Endothelial cell (in vitro differentiated cells): ENCODE measurements at regions not wholly inside any gene's neighbourhood (a gene's known extent, or its start where the extent isn't known, plus 50 kb on each side); places are given as distances from the start of the nearest gene placed in this dataset.

Experiments used
- DNase-seq: peaks from one replicate; pipeline ENCODE4 v3.0.0; 2021; ENCODE audit warnings: low spot score
- H3K27ac Mint-ChIP-seq: one replicate; pipeline ENCODE4 v1.8.0; 2021; ENCODE audit warnings: mixed read lengths, inconsistent platforms; ENCODE audit not compliant: unreplicated experiment
- H3K27me3 Mint-ChIP-seq: one replicate; pipeline ENCODE4 v1.8.0; 2021; ENCODE audit warnings: mild to moderate bottlenecking, moderate library complexity, mixed read lengths, inconsistent platforms; ENCODE audit not compliant: unreplicated experiment
- H3K36me3 Mint-ChIP-seq: one replicate; pipeline ENCODE4 v1.8.0; 2021; ENCODE audit warnings: mild to moderate bottlenecking, low read depth, mixed read lengths, inconsistent platforms; ENCODE audit not compliant: unreplicated experiment
- H3K4me1 Mint-ChIP-seq: one replicate; pipeline ENCODE4 v1.8.0; 2021; ENCODE audit warnings: mild to moderate bottlenecking, mixed read lengths, inconsistent platforms; ENCODE audit not compliant: unreplicated experiment
- H3K4me3 Mint-ChIP-seq: one replicate; pipeline ENCODE4 v1.8.0; 2021; ENCODE audit warnings: mild to moderate bottlenecking, mixed read lengths, inconsistent platforms; ENCODE audit not compliant: unreplicated experiment
- H3K9me3 Mint-ChIP-seq: one replicate; pipeline ENCODE4 v1.8.0; 2021; ENCODE audit warnings: mixed read lengths, inconsistent platforms; ENCODE audit not compliant: unreplicated experiment
- CTCF ChIP-seq: fragments of 200-600 bp; sonication (generic); IDR thresholded peaks from one replicate; pipeline ENCODE4 v1.5.0; 2021; ENCODE audit warnings: antibody characterized with exemption; ENCODE audit not compliant: unreplicated experiment

GRCh38 chr15:72888211-72888610, 104.7 kb upstream of the ADPGK start:
- TF ChIP-seq CTCF, result no peak
- Mint-ChIP-seq H3K9me3 (no peaks in the 10 kb centered on the region), H3K36me3 (no peaks in the 10 kb centered on the region), H3K4me1 (peaks cover 5% of the 10 kb centered on the region), H3K27ac (no peak overlapping the region), H3K4me3 (no peak overlapping the region), H3K27me3 (peaks cover 4% of the 10 kb centered on the region)
- no peak for DNase-seq

GRCh38 chr15:72887376-72887775, 103.8 kb upstream of the ADPGK start:
- DNase-seq, result no peak
- H3K27me3 Mint-ChIP-seq, result peaks cover 4% of the 10 kb centered on the region
- H3K4me3 Mint-ChIP-seq, result no peak overlapping the region
- H3K36me3 Mint-ChIP-seq, result no peaks in the 10 kb centered on the region
- no peak overlapping the region for H3K27ac Mint-ChIP-seq
- H3K4me1 Mint-ChIP-seq, result peaks cover 5% of the 10 kb centered on the region
- no peaks in the 10 kb centered on the region for H3K9me3 Mint-ChIP-seq
- no peak for TF ChIP-seq CTCF

- TF ChIP-seq CTCF, result no peak
- H3K9me3 Mint-ChIP-seq, result no peaks in the 10 kb centered on the region
Measured at GRCh38 chr15:72884311-72884710, 100.8 kb upstream of the ADPGK start.

GRCh38 chr15:72873379-72874233, 90.0 kb upstream of the ADPGK start:
- no peak for DNase-seq
- Mint-ChIP-seq H3K27ac (no peak overlapping the region), H3K27me3 (peaks cover 3% of the 10 kb centered on the region), H3K36me3 (no peaks in the 10 kb centered on the region), H3K4me3 (no peak overlapping the region), H3K4me1 (no peaks in the 10 kb centered on the region), H3K9me3 (no peaks in the 10 kb centered on the region)
- no peak for TF ChIP-seq CTCF

More at GRCh38 chr15:72884311-72884710, 100.8 kb upstream of the ADPGK start:
- H3K4me3 Mint-ChIP-seq, result no peak overlapping the region
- no peaks in the 10 kb centered on the region for H3K4me1 Mint-ChIP-seq
- no peaks in the 10 kb centered on the region for H3K36me3 Mint-ChIP-seq
- DNase-seq, result no peak
- no peak overlapping the region for H3K27ac Mint-ChIP-seq
- H3K27me3 Mint-ChIP-seq, result no peaks in the 10 kb centered on the region

GRCh38 chr15:72872066-72872845, 88.7 kb upstream of the ADPGK start:
- Mint-ChIP-seq H3K4me1 (no peaks in the 10 kb centered on the region), H3K9me3 (no peaks in the 10 kb centered on the region), H3K27me3 (peaks cover 7% of the 10 kb centered on the region), H3K27ac (no peak overlapping the region), H3K4me3 (no peak overlapping the region), H3K36me3 (no peaks in the 10 kb centered on the region)
- TF ChIP-seq CTCF, result no peak
- no peak for DNase-seq
